GM21825 (cell line): ENCODE measurements at regions not wholly inside any gene's neighbourhood (a gene's known extent, or its start where the extent isn't known, plus 50 kb on each side); places are given as distances from the start of the nearest gene placed in this dataset.

Source experiments
- ATAC-seq: cut with Tn5 transposase; IDR thresholded peaks from one replicate; pipeline ENCODE4 v1.9.1; 2021; ENCODE audit warnings: mild to moderate bottlenecking, moderate library complexity; ENCODE audit not compliant: unreplicated experiment

DNA sequence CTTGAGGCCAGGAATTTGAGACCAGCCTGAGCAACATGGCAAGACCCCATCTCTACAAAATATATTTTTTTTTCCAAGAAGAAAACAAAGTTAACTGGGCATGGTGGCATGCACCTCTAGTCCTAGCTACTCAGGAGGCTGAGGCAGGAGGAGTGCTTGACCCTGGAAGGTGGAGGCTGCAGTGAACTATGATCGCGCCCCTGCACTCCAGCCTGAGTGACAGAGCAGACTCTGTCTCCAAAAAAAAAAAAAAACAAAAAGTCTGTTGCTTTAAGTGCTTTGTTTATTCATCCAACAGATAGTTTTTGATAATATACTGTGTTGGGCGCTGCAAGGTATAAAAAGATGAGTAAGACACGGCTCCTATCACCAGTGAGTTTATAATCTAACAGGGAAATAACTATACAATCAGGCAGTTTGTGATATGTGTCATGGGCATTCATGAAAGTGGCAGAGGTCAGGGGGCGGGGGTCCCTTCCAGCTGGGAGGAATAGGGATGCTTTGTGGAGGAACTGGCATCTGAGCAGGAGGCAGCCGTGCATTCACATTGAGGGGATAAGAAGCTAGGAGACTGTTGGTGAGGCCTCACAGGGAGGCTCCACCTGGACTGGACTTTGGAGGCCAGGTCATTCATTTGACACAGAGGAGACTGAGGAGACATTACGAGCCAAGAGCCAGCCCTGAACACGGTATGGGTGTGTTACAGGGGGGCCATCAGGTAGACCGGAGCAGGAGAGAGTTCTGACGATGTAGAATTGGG is 67.3 kb upstream of the ERRFI1 start:
- ATAC-seq, result no peak

DNA sequence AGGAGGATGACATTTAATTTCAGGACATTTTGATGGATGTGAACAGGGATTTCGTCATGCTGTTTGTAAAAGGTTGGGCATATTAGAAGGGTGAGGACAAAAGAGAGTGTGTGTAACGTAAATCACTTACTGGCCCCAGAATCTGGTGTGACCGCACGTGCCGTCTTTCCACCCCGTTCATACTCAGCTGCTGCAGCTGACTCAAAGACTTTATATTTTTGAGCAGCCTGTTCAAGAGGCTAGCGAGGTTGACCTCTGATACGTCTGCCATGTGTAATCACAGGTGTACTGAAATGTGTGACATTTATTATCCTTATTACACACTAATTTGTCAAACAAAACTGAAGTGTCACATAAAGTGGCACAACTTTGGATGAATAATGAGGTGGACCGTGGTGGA is 66.5 kb upstream of the ERRFI1 start:
- ATAC-seq, result no peak

DNA sequence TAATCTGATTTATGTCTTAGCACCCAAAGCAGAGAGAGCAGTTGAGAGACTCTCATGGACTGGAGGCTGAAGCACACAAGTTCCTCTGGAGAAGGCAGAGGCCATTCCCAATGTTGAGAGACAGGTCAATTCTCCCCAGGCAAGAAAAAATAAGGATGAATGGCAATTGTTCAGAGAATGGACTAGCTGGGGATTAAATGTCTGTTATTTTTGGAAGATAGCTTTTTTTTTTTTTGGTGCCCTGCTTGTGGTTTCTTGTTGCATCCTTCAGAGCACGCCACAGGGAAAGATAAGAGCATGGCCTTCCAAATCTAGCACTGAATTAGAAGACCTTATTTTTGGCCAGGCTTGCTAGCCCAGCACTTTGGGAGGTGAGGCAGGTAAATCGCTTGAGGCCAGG is 65.6 kb upstream of the ERRFI1 start:
- ATAC-seq, result no peak

GRCh38 chr1:8090241-8090702 is 64.2 kb upstream of the ERRFI1 start:
- ATAC-seq, result no peak

DNA sequence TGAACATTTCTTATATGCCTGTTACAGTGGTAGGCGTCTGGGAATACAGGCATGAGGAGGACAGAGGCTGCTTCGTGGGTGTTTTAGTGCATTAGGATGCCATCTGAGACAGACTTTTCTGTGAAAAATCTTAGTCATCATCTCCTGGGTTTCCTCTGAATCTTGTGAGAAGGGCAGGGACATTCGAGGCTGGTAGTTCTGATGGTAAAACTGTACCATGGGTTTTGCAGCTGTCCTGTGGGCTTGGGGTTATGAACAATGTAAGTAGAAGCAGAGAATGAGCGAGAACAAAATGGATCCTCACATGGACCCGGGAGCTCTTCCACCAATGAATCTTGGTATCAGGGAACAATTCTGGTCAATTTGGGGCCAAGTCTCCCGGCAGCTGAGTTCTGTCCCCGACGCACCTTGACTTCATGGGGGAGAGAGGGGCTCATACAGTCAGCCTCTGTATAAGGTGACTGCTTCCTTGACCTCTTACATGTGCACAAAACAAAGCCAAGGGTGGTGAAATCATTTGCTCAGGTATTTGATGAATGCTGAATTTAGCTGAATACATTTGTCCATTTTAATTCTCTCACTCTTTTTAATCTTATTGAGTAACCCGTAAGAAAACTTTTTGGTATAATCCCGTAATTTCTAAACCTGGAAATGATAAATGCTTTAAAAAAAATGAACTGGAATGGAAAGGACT is 63.6 kb upstream of the ERRFI1 start:
- no peak for ATAC-seq

- no peak for ATAC-seq
Measured at GRCh38 chr1:8086055-8086454, 59.9 kb upstream of the ERRFI1 start.

DNA sequence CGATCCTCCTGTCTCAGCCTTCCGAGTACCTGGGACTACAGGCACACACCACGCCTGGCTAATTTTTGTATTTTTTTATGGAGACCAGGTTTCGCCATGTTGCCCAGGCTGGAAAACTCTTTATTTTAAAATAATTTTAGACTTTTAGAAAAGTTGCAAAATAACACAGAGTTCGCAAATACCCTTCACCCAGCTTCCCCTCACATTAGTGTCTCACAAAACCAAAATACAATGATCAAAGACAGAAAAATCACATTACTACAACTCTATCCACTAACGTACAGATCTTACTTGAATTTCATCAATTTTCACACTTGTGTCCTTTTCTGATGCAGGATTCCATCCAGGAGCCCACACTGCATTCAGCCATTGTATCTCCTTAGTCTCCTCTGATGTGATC is 58.8 kb upstream of the ERRFI1 start:
- ATAC-seq, result no peak

- ATAC-seq, result no peak
Measured at GRCh38 chr1:8083739-8084484, 57.8 kb upstream of the ERRFI1 start.

GRCh38 chr1:8082945-8083344 is 56.8 kb upstream of the ERRFI1 start:
- no peak for ATAC-seq

- no peak for ATAC-seq
Measured at GRCh38 chr1:8078176-8078671, 52.1 kb upstream of the ERRFI1 start.

- ATAC-seq, result no peak
Measured at GRCh38 chr1:8077602-8078001, 51.5 kb upstream of the ERRFI1 start.

GRCh38 chr1:8077120-8077573 is 51.0 kb upstream of the ERRFI1 start:
- ATAC-seq, result no peak

DNA sequence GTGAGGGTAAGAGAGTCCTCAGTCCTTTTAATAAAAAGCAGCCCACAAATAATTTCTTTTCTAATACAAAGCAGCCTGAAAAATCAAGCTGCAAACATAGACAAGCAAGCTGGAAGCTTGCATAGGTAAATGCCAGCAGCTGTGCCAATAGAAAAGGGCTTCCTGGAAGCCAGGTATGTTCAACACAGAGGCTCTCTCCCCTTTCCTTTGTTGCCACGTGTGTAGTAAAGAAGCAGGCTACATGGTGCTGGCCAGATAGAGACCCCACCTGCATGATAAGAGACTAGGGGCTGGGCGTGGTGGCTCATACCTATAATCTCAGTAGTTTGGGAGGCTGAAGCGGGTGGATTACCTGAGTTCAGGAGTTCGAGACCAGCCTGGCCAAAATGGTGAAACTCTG is 50.1 kb upstream of the ERRFI1 start:
- ATAC-seq, result no peak
